GM18907 (cell line): ENCODE measurements at regions not wholly inside any gene's neighbourhood (a gene's known extent, or its start where the extent isn't known, plus 50 kb on each side); places are given as distances from the start of the nearest gene placed in this dataset.
"Not testable (repeated sequence)": the region's sequence is repeated elsewhere in the genome, so short reads cannot be mapped to it uniquely, and the experiment has no call there.

ENCODE experiments used
- ATAC-seq: cut with Tn5 transposase; IDR thresholded peaks from one replicate; pipeline ENCODE4 v1.9.1; 2021; ENCODE audit warnings: mild to moderate bottlenecking, moderate library complexity; ENCODE audit not compliant: unreplicated experiment

- ATAC-seq = no peak
Observed at GRCh38 chr3:139095803-139096466, 51.2 kb upstream of the PRR23C start.

GRCh38 chr3:139096670-139097069, 52.0 kb upstream of the PRR23C start:
- no peak for ATAC-seq

- no peak for ATAC-seq
Observed at GRCh38 chr3:139098391-139098790, 53.7 kb upstream of the PRR23C start.

DNA sequence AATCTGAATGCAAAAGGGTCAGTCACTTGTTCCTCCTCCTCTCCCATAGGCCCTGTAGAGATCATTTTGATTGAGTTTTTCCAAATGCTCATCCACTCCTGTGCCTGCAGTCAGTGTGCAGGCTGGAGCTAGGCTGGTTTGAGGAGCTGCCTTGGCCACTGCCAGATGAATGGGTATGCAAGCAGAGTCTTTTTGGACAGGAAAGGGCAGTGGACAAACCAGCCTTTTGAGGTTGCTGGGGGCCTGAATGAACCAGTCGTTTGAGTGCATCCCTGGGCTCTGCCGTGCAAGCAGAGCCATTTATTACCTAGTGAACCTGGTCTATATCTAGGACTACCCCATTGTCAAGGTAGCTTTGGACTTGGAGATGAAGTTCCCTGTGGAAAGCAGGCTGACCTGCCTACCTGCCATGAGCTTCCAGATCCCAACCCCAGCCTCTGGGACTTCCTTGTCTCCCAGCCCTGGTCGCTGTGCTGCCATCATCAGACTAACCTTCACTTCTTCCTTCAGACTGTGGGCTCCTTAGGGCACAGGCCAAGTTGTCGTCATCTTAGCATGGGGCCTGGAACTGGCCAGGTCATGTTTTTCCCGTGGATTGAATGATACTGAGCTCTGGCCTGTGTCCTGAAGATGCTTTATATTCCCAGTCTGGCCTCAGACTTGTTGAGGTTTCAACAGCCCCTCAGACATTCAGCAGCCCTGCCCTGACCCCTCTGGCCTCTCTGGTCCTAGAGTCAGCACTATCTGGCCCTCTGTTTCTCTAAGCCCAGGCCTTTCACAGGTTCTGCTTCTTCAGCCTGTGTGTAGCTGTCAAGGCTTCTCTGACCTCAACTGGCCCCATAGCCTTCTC, 55.5 kb upstream of the PRR23C start:
- ATAC-seq = no peak

GRCh38 chr3:139100821-139101220, 56.1 kb upstream of the PRR23C start:
- no peak for ATAC-seq

- ATAC-seq = no peak
Observed at GRCh38 chr3:139101396-139101795, 56.7 kb upstream of the PRR23C start.

- no peak for ATAC-seq
Observed at GRCh38 chr3:139103484-139103883, 58.8 kb upstream of the PRR23C start.

GRCh38 chr3:139104062-139104461, 59.4 kb upstream of the PRR23C start:
- ATAC-seq = no peak

- no peak for ATAC-seq
Observed at GRCh38 chr3:139105154-139105702, 60.5 kb upstream of the PRR23C start.

- no peak for ATAC-seq
Observed at GRCh38 chr3:139106013-139106932, 61.6 kb upstream of the PRR23C start.

DNA sequence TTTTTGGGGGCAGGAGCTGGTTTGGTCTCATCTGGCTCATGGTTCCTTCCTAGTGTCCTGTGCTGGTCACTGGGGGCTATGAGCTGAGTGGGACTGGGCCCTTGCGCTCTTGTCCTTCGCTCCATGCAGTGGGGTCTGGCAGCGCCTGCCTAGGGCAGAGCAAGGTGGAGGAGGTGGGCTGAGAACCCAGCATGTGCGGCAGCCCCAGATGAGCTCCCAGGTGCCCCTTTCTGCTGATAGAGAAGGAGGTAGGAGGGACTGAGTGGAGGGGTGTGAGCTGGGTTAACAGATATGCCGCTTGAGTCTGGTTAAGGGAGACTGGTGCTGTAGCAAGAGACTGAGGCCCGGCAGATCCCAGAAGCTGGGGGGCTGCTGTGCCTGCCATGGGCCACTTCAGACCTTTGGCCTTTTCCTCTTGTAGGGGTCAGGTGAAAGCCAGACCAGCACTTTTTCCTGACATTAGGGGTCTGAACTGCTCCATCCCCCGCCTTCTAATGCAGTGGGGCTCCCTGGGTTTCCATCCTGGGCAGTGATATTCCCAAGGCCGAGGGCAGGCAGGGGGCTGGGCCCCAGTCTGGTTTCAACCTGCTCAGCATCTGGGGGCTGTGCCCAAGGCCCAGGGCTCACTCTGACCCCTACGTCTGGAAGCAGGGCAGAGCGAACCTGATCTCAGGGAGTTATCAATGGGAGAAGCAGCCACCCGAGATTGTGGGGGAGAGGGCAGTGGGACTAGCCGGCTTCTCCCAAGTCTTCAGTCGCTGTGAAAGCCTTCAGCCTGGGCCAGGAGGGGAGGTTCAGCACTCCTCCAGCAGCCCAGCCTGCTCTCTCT, 62.9 kb upstream of the PRR23C start:
- no peak for ATAC-seq

DNA sequence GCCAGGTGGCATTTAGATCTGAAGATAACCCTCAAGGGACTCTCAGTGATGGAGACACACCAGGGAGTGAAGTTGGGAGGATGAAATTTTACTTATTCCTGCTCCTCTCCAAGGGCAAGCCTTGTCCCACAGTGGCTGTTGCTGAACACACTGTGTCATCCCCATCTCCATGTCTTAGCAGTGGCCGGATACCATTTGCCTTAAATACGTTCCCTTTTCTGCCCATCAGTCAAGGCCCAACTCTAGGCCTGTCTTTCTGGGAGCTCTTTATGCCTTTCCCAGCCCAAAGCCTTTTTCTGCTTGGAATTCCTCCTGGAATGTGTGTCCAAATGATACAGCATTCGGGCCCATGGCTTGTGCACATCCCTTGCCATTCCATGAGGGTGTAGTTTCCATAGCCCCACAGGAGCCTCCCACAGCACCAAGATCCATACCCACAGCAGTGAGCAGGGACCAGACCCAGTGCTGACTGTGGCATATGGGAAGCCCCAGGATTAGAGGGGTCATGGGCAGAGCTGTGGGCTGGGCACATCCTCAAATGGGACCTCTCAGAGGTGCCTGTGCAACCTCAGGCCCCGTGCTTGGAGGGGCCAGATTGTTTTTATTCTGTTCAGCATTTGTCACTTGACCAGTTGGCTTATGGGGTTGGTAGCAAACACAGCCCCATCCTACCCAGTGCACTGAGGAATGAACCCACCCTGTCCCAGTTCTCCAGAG, 63.7 kb upstream of the PRR23C start:
- no peak for ATAC-seq

DNA sequence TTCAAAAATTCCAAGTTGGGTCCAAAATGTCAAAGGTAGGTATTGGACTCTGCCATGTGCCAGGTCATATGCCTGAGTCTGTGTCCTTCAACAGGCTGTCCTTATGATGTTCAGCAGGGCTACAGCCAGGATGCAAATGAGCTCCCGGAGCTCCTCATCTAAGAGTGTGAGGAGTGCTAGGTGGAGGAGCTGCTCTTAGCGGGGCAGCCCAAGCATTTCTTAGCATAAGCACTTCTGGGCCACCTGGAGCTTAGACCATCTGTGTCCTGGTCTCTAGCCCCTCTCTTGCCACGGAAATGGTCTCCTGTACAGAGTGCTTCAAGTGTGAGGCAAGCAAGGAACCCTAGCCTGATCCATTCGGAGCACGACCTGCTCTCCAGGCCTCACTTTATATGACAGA, 64.6 kb upstream of the PRR23C start:
- no peak for ATAC-seq

DNA sequence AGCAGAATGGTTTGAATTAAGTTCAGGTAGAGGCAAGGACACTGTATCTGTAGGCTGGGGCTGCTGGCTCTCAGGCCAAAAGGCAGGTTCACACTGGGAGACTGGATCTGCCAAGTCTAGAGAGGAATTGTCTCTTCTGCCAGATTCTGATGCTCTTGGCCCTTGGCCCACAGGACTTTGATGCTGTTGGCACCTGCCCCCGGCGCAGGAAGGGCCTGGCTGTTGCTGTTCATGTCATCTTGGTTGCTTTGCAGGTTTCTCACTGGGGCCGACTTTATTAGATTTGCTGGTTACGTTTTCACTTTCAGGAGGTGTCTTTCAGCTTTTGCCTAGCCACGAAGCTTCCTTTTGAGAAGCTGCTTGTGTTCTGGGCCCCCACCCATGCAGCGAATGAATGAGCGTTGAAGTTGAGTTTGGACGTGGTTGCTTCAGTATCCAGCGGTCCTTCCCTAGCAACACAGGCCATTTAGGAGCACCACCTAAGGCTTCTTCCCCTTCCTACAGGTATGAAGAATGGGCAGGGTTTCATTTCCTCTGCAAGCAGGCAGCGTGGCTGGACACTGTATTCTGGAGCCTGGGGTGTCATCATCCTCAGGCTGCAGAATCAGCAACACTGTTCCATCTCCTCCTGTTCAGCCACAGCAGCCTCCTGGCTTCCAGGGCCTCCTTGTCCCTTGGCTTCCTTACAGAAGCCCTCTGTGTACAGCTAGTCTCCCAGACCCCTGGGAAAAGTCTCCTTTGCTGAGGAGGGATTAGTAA, 65.6 kb upstream of the PRR23C start:
- no peak for ATAC-seq

- not testable (repeated sequence) for ATAC-seq
Observed at GRCh38 chr3:139110929-139111328, 66.2 kb upstream of the PRR23C start.

- peak; percentile 62 for ATAC-seq
Observed at GRCh38 chr3:139111392-139112229, 66.9 kb upstream of the PRR23C start.

GRCh38 chr3:139112230-139112558, 67.5 kb upstream of the PRR23C start:
- no peak for ATAC-seq
